Stimulated activated CD8-positive, alpha-beta memory T cell treated with anti-CD3 and anti-CD28 coated beads, Interleukin-15, amount 100 ng/mL, for 48 hours (primary cell): ENCODE measurements at regions not wholly inside any gene's neighbourhood (a gene's known extent, or its start where the extent isn't known, plus 50 kb on each side); places are given as distances from the start of the nearest gene placed in this dataset.

Source experiments
- DNase-seq, 2 donors: peaks; one replicate each; pipeline ENCODE4 v3.0.0-alpha.2; 2020; ENCODE audit warnings: low read depth in 2 of 2

DNA sequence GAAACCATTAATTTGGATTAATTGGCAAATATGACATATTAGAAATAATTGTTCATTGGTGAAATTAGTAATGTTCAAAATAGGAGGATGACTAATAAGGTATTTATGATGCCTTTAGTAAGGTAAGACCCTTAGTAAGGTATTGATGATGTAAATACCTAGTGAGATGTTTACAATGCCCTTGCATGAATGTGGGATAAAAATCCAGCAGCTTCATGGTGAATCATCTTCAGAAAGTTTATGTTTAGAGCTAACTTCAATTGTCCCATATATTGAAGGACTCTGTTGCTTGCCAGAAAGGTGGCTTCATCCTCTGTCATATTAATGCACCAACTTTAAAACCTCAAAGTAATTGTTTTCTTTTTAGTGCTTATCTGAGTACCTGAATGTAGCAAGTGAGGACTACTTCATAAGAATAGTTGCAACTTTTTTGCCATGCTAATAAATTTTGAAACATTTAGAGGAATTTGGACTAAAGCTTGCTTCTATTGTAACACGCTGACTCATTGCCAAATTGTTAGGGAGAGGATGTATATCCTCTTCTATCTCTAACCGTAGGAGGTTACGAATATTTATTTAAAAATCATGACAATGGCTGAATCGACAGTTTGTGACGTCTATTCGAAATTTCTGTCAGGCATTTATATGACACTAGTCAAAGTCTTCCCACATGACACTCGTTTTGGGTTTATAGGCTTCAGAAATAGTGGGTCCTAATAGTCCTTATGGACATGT, 174.1 kb upstream of the HS3ST1 start:
- DNase-seq: no peak

DNA sequence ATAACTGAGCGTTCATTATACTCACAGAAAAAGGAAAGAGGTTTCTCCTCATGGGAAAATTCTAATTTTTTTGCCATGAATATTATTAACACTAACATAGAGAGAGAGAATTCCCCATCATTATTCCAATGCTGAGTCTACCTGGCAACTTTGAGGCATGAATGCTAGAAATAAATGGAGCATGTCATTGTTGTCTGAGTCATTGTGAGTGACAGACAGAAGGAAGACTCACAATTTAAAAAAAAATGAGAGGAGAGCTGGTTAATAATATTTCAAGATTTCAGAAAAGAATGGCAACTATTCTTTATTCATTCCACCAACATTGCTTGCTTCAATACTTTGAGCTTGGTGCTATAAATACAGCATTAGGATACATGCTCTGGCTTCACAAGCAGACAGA, 170.4 kb upstream of the HS3ST1 start:
- no peak for DNase-seq

DNA sequence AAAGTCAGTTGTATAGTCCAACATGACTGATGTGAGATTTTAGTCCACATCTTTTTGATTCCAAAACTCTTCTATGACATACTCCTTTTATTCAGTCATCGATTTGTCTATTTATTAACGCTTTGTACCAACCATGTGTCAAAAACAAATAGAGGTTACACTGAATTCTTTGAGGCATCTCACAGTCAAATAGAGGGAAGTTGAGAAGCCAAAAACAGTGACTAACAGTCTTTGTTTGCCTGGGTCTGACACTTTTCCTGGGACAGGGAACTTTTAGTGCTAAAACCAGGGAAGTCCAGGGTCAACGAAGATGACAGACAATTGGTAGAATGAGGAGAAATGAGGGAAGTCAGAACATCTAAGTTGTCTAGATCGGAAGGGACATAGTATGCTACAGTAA, 169.9 kb upstream of the HS3ST1 start:
- no peak for DNase-seq

DNA sequence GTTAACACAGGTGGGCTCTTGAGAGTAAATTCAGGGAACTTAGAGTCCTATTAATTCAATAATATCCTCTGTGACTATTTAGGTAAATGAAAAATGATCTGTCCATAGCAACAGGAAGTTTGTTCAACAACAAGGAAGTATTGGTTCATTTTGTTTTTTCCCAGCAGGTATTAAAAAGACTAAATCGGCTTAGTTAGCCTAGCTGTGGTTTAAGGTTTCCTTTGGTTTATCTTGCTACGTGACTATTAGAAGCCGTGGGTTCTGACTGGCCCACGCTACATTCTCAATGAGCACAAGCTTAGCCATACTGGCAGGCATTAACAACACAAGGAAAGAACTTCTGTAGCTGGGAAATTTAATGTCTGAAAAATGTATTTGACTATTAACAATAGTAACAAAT, 168.8 kb upstream of the HS3ST1 start:
- no peak for DNase-seq

DNA sequence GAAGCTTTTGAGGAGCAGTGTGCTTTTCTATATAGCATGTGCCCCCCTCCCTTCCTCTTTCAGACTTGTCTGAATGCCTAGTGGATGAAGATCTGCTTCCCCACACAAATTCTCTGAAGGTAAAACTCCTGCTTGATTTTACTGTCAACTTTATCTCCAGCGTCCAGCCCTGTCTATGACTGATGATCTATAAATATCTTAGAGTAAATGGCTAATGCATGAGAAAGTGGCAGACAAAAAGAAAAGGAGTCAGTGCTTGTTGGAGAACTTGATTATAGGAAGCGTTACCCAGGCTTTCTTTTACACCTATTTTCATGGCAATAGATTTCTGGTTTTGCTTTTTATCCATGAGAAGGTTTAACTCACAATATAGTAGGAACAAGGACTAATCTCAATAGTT, 168.3 kb upstream of the HS3ST1 start:
- no peak for DNase-seq

DNA sequence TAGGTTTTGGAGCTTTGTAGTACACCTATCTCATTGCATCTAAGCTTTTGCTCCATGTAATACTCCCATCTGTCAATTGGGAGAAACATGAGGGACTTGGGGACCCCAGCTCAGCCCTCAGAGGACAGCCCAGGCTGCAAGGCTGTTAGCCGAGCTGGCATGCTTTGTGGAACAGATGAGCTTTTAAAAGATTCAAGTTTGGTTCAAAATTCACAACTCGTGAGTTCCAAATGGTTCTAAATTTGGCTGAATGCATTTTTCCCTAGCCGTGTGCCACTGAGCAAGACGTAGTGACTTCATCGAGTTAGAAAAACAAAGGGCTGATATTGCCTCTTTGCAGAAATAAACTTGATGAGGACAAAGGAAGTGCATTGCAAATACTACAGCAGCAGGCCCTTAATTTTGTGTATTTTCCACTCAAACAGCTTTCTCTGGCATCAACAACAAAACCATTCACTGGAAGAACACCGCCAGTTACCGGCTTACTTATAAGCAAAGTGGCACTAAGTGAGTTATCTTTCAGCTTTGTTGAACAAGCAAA, 165.0 kb upstream of the HS3ST1 start:
- DNase-seq: no peak

DNA sequence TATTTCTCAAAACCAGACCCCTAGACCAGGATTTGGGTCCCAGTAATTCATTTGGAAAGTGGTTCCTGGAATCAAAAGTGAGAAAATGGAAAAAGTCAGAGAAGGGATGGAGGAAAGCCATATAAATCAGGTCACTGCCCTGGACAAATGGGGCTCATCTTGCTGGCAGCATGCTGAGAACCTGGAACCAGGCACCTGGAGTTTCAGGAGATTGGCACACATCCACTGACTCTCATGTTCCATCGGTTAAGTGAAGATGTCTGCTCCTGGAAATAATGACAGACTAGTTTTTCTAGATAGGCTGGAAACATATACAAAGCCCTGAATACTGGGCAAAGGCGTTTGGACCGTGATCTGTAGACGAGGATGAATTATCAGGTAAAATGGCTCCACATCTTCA, 163.6 kb upstream of the HS3ST1 start:
- no peak for DNase-seq

DNA sequence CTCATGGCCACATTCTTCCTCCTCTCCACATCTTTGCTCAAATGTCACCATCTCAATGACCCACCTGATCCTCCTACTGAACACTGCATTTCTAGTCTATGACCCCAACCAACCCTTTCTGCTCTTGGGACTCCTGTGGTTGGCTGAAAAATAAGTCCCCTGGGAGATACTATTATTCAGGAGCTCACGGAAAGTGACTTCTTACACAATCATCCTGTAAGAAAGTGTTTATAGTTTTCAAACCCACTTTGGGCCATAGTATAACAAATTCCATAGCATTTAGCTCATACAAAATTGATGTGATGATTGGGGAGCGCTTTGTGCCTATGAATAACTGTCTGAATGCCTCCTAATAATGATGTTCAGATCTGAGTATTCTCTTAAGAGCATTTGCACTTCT, 161.4 kb upstream of the HS3ST1 start:
- no peak for DNase-seq

DNA sequence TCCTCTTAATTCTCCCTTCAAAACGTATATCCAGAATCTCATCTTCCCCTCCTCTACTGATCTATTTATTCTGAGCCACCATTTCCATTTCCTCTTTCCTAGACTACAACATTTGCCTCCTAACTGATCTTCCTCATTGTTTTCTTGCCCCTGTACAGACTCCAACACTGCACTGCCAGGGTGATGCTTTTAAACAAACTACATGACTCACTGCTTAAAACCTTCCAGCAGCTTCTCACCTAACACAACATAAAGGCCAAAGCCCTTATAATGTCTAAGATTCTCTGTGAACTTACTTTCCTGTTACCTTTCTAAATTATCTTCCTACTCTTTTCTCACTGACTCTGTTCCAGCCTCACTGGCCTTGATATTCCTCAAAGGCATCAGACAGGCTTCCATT, 161.0 kb upstream of the HS3ST1 start:
- DNase-seq: no peak

DNA sequence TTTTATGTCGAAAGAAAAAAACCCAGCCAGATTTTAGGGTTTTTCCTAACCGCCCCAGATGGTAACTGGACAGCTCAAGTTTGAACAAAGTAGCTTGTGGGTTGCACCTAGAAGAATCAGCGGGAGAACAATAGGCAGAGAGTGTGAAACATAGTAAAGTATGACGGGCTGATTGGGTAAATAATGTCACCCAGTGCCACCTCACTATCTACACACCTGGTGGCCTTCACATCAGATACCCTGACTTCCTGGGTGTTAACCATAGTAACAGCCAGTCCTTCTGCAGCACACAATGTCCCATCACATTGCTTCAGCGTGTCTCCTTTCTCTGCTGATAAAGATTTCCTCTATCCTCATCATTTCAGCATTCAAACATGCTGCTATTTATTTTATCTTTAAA, 159.1 kb upstream of the HS3ST1 start:
- no peak for DNase-seq

DNA sequence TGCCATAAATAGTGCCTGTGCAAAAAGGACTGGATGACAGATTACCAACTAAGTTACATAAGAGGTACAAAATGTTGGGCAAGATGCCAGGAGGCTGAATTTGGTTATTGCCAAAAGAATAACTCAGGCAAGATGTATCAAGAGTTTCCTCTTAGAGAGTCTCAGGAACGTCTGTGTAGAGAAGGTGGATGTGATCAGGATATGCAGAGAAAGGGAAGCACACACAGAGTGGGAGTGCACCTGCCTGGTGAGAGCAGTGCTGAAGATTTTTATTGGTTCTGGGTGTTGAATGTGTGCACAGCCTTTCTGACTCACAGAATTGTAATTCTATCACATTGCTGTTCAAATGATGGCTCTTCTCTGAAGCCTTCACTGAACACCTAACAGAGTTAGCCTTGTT, 156.8 kb upstream of the HS3ST1 start:
- DNase-seq: no peak

DNA sequence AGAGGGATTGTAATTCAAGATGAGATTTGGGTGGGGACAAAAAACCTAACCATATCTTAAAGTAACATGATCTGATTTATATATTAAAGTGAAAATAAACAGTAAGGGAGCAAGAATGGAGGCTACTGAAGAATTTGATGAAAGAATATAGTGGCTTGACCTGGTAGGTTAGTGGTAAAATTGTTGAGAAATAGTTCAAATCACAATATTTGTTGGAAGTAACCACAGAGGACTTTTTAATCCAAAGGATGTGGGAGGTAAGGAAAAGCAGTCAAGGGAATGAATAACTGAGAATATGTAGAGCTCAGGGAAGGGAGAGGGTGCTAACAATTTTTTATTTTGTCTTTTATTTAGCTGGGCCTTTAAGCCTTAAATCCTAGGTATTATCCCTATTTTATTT, 139.8 kb upstream of the HS3ST1 start:
- DNase-seq: no peak

DNA sequence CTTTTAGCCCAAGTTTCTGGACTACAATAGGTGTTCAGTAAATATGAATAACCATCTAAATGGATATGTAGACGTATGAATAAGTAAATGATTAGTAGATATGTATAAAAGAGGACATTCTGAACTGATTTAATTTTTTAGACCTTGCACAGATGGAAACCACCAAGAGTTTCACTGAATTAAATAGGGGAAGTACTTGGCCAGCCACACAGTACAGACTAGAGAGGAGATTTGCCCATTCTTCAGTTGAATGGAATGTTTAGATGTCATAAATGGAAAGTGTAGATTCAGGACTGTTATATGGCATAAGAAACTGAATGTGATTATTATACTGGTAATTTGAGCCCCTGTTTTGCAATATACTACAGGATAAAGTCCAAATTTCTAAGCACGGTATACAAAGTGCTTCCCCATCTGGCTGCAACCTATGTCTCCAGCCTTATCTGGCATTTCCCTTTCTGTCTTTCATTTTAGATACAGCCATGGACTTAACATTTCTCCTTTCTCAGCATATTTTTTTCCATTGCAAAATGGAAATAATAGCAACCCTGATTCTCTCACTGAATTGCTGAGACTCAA, 137.8 kb upstream of the HS3ST1 start:
- DNase-seq: no peak

DNA sequence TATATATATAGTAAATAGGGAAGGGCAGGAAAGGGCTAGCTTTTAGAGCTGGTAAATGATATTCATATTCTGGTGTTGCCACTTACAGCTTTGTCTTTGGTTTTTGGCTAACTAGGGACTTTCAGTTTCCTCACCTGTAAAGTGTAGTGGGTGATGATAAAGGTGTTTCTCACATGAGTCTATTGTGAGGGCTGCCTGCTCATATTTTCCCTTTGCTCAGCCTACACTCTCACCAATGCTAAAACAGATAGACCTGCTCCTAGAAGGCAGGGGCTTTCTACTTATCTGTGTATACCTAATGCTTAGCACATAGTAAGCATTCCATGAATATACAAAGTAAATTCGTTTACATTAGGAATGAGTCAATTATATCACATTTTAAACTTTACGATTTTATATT, 137.2 kb upstream of the HS3ST1 start:
- DNase-seq: no peak

DNA sequence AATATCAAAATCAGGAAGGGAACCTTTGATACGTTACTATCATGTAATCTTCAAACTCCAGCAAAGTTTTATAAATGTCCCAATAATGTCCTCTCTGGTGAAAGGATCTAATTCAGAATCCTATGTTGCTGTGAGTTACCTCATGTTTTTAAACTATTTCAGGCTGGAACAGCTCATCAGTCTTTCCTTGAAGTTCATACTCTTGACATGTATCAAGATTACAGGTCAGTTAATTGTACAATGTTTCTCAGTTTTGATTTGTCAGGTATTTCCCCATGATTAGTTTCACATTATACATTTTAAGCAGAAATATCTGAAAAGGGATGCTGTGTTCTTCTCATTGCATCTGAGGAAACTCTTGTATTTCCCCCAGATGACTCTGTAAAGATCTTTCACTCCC, 136.5 kb upstream of the HS3ST1 start:
- no peak for DNase-seq

DNA sequence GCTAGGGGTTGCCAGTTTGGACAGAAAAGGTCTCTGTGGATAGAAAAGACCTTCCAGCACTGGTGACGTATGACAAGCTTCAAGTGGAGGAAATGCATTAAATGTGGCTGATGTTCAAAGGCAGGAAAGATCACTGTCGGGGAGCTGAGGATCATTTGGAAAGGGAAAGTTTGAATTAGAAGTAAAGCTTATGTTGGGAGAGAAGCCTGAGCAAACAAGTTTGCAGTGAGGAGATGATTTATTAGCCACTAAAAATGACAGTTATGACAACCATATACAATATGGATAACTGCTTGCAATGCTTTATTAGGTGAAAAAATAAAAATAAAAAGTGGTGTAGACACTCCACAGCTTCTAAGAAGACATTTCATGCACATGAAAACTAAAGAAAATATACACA, 135.3 kb upstream of the HS3ST1 start:
- no peak for DNase-seq

DNA sequence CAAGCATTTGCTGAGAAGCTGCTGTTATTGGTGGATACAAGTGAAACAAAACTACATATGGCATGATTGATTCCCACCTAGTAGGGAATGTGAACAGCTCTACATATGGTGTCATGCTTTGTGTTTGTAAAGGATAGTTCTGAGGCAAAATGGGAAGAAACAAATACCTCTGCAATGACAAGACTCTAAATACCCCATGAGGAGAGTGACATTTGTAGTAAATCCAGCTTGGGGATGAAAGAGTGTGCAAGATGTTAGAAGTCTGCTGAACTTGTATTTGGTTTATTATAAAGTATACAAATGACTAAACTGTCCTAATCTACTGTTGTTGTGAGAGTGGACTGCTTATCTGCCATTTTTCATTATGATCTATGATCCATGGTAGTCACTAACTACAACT, 120.8 kb upstream of the HS3ST1 start:
- DNase-seq: no peak

DNA sequence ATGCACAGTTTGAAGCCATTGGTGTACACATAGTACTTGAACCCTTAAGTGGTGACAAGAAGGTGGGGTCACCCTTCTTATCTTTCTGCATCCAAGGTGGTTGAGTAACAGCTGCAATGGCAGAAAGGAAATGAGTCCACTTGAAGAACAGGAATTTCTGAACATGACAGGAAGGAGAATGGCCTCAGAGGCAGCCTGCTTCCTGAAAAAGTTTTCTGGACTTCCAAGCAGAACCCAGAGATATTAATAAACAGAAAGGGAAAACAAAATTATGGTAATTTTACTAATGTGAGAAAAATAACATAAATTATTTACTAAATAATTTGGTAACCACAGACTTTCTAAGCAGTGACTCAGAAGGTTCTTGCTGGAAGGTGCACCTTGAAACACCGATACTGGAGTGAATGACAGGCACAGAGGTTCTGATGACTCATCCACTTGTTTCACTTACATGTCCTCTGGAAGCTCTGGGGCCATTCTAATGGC, 119.9 kb upstream of the HS3ST1 start:
- no peak for DNase-seq

DNA sequence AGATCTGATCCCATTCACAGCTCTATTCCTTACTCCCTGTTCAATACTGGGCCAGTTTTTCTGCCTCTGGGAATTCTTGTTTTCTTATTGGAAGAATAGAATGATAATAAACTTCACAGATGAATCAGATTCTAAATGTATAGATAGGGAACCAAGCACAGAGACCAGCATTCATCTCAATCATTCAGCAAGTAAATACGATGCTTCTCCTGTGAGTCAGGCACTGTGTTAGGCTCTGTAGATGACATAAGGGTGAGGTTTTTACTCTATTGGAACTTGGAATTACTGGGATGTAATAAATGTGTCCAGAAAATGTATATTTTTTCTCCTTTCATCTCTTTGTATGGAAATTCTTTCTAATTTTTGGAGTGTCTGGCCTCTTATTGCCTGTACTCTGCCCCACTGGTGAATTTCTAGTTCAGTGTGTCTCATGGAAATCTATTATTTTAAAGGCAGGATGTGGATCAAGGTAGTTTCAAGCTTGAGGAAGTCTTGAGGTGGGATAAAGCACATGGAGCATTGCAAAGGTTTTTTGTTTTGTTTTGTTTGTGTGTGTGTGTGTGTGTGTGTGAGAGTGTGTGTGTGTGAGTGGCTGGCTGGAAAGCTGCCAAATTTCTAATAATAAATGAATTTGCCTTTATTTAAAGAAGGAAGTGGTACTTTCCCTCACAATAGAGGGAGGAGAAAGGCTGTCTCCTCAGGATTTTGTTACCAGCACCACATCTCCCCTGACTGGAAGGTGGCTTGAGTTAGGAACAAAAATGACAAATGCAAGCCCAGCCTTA, 117.9 kb upstream of the HS3ST1 start:
- no peak for DNase-seq

DNA sequence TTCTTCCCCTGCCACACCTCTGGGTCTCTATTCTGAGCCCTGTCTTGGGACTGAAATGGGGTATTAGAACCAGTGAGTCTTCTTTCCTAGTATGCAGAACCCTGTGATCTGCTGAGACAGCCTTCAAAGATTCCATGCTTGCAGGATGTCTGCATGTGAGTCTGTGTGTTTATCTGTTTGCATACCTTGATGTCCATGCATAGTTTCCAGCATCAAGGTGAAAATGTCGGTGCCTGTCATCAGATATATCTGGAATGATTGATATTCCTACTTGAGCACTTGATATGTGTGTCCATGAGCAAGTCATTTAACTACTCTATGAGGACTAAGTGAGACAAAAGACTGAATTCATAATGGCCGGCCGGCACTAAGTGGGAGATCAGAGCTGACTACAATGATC, 117.0 kb upstream of the HS3ST1 start:
- DNase-seq: no peak

DNA sequence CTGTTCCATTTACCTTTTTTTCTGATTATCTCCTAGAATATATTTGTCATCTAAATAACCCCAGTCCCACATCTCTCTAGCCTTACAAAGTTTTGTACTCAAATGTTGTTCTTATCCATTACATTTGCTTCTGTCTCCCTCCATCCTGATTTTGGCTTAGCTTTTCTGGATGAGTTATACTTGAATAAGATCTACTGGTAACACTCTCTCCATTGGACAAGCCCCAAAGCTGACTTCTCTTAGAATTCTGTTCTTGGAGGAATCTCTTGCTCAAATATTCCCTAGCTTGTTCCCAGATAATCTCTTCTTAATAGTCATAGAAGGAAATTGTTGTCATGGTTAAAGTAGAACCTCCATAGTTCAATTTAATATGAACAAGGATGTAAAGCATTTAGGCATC, 115.5 kb upstream of the HS3ST1 start:
- DNase-seq: no peak

DNA sequence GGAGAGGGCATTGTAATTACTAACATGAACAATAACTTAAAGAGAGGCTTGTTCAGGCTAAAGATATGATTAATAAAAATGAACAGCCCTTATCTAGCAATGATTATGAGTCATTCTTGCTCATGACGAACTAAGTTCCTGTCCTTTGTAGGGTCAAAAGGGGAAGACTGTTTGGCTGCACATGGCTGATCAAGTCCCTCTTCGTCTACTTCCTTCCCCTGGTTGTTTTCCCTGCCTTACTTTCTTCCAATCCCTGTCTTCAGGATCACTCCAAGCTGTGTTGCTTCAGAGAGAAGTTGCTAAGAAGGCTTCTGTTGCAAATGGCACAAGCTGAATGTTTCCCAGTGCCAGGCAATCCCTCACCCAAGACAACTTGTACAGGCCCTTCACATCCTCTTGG, 115.0 kb upstream of the HS3ST1 start:
- DNase-seq: no peak

DNA sequence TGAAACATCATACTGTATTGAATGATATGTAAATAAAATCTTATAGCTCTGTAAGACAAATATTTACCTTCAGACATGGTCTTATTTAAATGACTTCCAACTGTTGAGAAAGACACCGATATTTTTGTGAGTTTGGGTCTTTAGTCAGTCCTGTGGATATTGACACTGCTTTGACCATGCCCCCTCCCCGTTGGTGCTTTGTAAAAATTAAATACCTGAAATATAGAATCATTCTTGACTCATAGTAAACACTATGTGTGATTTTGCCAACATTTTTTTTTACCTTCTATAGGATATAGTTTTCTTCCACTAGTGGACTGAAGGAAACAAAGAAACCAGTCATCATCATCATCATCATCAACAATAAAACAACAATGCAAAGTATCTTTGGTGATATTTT, 114.3 kb upstream of the HS3ST1 start:
- DNase-seq: no peak
